ENCODE measurements at regions not wholly inside any gene's neighbourhood (a gene's known extent, or its start where the extent isn't known, plus 50 kb on each side); places are given as distances from the start of the nearest gene placed in this dataset.

DNA sequence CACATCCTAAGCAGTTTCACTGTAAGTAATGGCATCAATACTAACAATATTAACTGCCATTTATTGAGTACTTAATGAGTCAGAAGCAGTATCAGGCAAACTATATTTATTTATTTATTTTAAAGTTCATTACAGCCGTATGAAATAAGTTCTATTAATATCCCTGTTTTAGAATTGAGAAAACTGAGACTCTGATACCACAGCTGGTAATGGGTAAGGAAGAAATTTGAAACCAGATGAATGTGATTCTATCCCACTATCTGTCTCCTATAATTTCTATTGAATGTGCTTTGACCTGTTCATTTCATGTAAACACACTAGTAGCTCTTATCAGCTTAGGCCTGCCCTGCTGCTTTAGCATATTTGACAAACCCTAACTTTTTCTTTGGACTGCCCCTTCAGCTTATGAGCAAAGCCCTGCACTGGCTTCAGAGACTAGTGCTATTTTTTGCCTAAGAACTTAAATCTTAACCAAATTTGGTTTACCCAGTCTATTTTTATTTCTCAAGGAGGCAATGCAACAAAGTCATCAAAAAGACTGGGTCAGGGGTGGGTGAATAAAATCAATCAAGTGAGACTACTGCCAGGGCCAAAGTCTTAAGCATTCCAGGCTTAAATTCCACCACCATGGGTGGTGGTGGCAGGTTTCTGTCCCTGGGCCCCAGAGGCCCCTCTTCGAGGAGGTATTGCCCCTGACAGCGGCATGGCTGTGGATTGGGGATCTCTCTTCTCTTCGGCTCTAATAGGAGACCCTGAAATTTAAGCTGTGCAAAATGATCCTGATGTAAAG lies 143.4 kb downstream of the DLEU7 start:
- H3K36me3 ChIP-seq (ENCODE audit: low read length): no peaks in the 10 kb centered on the region
- peaks cover 13% of the 10 kb centered on the region; the same call in 1 of the 2 replicates for H3K9me3 ChIP-seq (ENCODE audit: insufficient read depth, low read length)
- H3K79me2 ChIP-seq (ENCODE audit: insufficient read depth, low read length): no peaks in the 10 kb centered on the region
- H4K20me1 ChIP-seq (ENCODE audit: low read depth, low read length): no peaks in the 10 kb centered on the region
- no peak for TF ChIP-seq EZH2phosphoT487 (conservative IDR thresholded peaks at IDR 0.05; ENCODE audit: low read length)
- TF ChIP-seq, protein P1, sequence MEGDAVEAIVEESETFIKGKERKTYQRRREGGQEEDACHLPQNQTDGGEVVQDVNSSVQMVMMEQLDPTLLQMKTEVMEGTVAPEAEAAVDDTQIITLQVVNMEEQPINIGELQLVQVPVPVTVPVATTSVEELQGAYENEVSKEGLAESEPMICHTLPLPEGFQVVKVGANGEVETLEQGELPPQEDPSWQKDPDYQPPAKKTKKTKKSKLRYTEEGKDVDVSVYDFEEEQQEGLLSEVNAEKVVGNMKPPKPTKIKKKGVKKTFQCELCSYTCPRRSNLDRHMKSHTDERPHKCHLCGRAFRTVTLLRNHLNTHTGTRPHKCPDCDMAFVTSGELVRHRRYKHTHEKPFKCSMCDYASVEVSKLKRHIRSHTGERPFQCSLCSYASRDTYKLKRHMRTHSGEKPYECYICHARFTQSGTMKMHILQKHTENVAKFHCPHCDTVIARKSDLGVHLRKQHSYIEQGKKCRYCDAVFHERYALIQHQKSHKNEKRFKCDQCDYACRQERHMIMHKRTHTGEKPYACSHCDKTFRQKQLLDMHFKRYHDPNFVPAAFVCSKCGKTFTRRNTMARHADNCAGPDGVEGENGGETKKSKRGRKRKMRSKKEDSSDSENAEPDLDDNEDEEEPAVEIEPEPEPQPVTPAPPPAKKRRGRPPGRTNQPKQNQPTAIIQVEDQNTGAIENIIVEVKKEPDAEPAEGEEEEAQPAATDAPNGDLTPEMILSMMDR (IDR thresholded peaks at IDR 0.05; ENCODE audit: insufficient read depth, low read length, poor library complexity, severe bottlenecking): no peak
- H3F3A ChIP-seq (ENCODE audit: insufficient read depth): no peaks in the 10 kb centered on the region
- H3K9me2 ChIP-seq (replicated peaks; ENCODE audit: insufficient read depth, low read length): no peaks in the 10 kb centered on the region
- no peak overlapping the region for H3K27ac ChIP-seq (ENCODE audit: low read depth, low read length)
- H3K4me2 ChIP-seq (ENCODE audit: low read depth, low read length, poor library complexity, severe bottlenecking): no peak overlapping the region
- no peak overlapping the region for H3K4me3 ChIP-seq (ENCODE audit: insufficient read depth, low read length, poor library complexity, severe bottlenecking)
- H2AFZ ChIP-seq (ENCODE audit: low read depth, low read length, severe bottlenecking): no peak overlapping the region
- no peaks in the 10 kb centered on the region for H3K27me3 ChIP-seq (ENCODE audit: low read length)
- no peak overlapping the region for H3K9ac ChIP-seq (ENCODE audit: low read length)

DNA sequence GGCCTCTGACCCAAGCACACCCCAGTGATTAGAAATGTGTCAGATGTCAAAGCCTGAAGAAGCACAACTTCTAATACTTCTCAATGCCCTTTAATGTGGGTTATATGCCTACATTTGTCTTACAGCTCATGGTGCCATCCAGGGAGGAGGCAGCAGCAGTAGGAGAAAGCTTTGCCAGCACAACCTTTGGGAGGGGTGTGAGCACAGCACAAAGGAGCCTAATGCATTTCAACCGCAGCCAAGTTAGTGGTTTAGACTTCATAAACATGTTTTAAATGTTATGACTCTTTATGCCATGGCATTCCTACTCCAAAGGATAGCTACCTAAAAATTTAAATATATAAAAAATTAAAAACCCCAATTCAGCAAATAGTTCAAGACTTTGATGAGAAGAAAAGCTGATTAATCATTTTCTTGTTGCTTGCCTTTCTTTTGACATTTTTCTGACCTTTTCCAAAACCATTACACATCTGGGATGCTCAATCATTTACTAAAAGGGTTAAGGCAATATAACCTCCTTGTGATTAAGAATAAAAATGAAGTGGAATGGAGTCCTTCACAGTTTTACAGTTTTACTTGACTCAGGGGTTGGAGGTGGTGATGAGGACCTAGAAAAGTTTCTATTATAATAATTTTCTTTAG lies 142.7 kb downstream of the DLEU7 start:
- H3K4me3 ChIP-seq (ENCODE audit: insufficient read depth, low read length, poor library complexity, severe bottlenecking): no peak overlapping the region
- TF ChIP-seq EZH2phosphoT487 (conservative IDR thresholded peaks at IDR 0.05; ENCODE audit: low read length): no peak
- TF ChIP-seq, protein P1 (IDR thresholded peaks at IDR 0.05; ENCODE audit: insufficient read depth, low read length, poor library complexity, severe bottlenecking): no peak
- no peaks in the 10 kb centered on the region for H3K36me3 ChIP-seq (ENCODE audit: low read length)
- H3F3A ChIP-seq (ENCODE audit: insufficient read depth): no peaks in the 10 kb centered on the region
- H3K9me3 ChIP-seq (ENCODE audit: insufficient read depth, low read length): peaks cover 11% of the 10 kb centered on the region; the same call in 1 of the 2 replicates
- no peaks in the 10 kb centered on the region for H3K79me2 ChIP-seq (ENCODE audit: insufficient read depth, low read length)
- H3K9me2 ChIP-seq (replicated peaks; ENCODE audit: insufficient read depth, low read length): no peaks in the 10 kb centered on the region
- no peak overlapping the region for H3K4me2 ChIP-seq (ENCODE audit: low read depth, low read length, poor library complexity, severe bottlenecking)
- no peak overlapping the region for H3K9ac ChIP-seq (ENCODE audit: low read length)
- H3K27me3 ChIP-seq (ENCODE audit: low read length): no peaks in the 10 kb centered on the region
- H3K27ac ChIP-seq (ENCODE audit: low read depth, low read length): no peak overlapping the region
- H2AFZ ChIP-seq (ENCODE audit: low read depth, low read length, severe bottlenecking): no peak overlapping the region
- H4K20me1 ChIP-seq (ENCODE audit: low read depth, low read length): no peaks in the 10 kb centered on the region

DNA sequence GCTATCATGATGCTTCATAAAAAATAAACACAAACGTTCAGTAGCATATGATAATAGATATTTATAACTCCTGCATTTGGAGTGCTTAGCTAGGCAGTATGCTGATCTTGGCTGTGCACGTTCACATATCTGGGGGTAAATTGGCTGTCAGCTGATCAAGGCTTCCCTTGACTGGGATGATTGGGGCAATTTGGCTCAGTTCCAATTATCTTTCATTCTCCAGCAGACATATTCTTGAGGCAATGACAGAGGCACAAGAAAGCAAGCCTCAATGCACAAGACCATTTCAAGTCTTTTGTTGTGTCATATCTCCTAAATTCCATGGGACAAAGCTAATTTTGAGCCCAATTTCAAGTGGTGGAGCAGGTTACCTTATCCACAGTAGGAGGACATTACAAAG lies 142.0 kb downstream of the DLEU7 start:
- Histone ChIP-seq H3K4me2 (ENCODE audit: low read depth, low read length, poor library complexity, severe bottlenecking) (no peak overlapping the region), H2AFZ (ENCODE audit: low read depth, low read length, severe bottlenecking) (no peak overlapping the region), H3K27me3 (ENCODE audit: low read length) (no peaks in the 10 kb centered on the region), H3K79me2 (ENCODE audit: insufficient read depth, low read length) (no peaks in the 10 kb centered on the region), H4K20me1 (ENCODE audit: low read depth, low read length) (no peaks in the 10 kb centered on the region), H3K9me3 (ENCODE audit: insufficient read depth, low read length) (peaks cover 4% of the 10 kb centered on the region; the same call in 1 of the 2 replicates), H3K9me2 (replicated peaks; ENCODE audit: insufficient read depth, low read length) (no peaks in the 10 kb centered on the region), H3K36me3 (ENCODE audit: low read length) (no peaks in the 10 kb centered on the region), H3K27ac (ENCODE audit: low read depth, low read length) (no peak overlapping the region), H3K4me3 (ENCODE audit: insufficient read depth, low read length, poor library complexity, severe bottlenecking) (no peak overlapping the region), H3K9ac (ENCODE audit: low read length) (no peak overlapping the region), H3F3A (ENCODE audit: insufficient read depth) (no peaks in the 10 kb centered on the region)
- TF ChIP-seq, protein P1 (IDR thresholded peaks at IDR 0.05; ENCODE audit: insufficient read depth, low read length, poor library complexity, severe bottlenecking): no peak
- TF ChIP-seq EZH2phosphoT487 (conservative IDR thresholded peaks at IDR 0.05; ENCODE audit: low read length): no peak

All from SU-DHL-6 (cell line).